ENCODE measurements at regions not wholly inside any gene's neighbourhood (a gene's known extent, or its start where the extent isn't known, plus 50 kb on each side); places are given as distances from the start of the nearest gene placed in this dataset.

DNA sequence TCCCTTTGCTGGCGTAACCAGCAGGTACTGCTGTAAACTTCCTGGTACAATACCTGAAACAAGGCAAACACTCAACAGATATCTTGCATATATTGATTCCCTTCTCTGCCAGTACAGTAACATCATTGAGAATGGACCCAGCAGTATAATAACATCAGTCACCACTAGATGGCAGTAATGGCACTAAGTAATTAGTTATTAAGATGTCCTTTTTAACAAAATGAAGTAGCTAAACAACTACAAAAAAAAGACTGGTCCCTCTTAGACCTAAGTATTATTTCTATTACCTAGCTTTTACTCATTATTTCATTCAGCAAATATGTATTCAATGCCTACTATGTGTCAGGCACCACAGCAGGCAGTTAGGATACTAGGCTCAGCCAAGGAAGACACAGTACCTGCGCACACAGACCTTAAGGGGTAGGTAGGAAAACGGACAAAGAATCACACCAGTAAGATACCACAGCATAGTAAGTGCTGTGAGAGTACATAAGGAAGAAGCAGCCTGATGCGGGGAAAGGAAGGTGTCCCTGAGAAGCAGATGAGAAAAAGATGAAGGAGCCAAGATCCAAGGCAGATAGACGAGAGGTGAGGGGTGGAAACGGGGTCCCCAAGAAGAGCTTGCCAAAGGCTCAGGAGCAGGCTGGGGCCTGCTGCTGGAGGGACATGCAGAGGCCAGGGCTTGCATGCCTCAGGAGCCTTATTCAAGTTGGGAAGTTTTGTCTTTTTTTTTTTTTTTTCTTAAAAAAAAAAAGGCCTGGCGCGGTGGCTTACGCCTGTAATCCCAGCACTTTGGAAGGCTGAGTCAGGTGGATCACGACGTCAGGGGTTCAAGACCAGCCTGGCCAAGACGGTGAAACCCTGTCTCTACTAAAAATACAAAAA, 102.7 kb upstream of the CHD2 start:
- TF ChIP-seq, protein P1, sequence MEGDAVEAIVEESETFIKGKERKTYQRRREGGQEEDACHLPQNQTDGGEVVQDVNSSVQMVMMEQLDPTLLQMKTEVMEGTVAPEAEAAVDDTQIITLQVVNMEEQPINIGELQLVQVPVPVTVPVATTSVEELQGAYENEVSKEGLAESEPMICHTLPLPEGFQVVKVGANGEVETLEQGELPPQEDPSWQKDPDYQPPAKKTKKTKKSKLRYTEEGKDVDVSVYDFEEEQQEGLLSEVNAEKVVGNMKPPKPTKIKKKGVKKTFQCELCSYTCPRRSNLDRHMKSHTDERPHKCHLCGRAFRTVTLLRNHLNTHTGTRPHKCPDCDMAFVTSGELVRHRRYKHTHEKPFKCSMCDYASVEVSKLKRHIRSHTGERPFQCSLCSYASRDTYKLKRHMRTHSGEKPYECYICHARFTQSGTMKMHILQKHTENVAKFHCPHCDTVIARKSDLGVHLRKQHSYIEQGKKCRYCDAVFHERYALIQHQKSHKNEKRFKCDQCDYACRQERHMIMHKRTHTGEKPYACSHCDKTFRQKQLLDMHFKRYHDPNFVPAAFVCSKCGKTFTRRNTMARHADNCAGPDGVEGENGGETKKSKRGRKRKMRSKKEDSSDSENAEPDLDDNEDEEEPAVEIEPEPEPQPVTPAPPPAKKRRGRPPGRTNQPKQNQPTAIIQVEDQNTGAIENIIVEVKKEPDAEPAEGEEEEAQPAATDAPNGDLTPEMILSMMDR (conservative IDR thresholded peaks at IDR 0.05; ENCODE audit: low read depth, low read length) = peak; percentile 75
- TF ChIP-seq POLR2A (IDR thresholded peaks at IDR 0.05; ENCODE audit: low read depth, low read length) (no peak), RAD21 (IDR thresholded peaks at IDR 0.05; ENCODE audit: low read length) (peak; percentile 73), RCOR1 (IDR thresholded peaks at IDR 0.05; ENCODE audit: insufficient replicate concordance, low read length) (no peak), BHLHE40 (IDR thresholded peaks at IDR 0.05; ENCODE audit: low read depth, low read length) (no peak), CEBPB (IDR thresholded peaks at IDR 0.05; ENCODE audit: low read depth, low read length) (no peak), MAFK (IDR thresholded peaks at IDR 0.05; ENCODE audit: low read depth, low read length) (no peak), MXI1 (IDR thresholded peaks at IDR 0.05; ENCODE audit: borderline replicate concordance, low read depth, low read length) (no peak), FOS (IDR thresholded peaks at IDR 0.05; ENCODE audit: low read depth, low read length) (no peak)
- TF ChIP-seq, protein P2, sequence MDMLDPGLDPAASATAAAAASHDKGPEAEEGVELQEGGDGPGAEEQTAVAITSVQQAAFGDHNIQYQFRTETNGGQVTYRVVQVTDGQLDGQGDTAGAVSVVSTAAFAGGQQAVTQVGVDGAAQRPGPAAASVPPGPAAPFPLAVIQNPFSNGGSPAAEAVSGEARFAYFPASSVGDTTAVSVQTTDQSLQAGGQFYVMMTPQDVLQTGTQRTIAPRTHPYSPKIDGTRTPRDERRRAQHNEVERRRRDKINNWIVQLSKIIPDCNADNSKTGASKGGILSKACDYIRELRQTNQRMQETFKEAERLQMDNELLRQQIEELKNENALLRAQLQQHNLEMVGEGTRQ (IDR thresholded peaks at IDR 0.05; ENCODE audit: low read depth, low read length) = no peak
